A549 (cell line): ENCODE measurements at regions not wholly inside any gene's neighbourhood (a gene's known extent, or its start where the extent isn't known, plus 50 kb on each side); places are given as distances from the start of the nearest gene placed in this dataset.

Source experiments
- ATAC-seq, 2 experiments: fragments of 200-7000 bp in 1 of 2; fragments of >200 bp in 1 of 2; cut with Nextera tagmentation in 1 of 2; cut with Tn5 transposase in 1 of 2; 3 replicates each; pipeline versions ENCODE4 v1.8.0 to v1.9.1; 2018 to 2020; ENCODE audit warnings: mild to moderate bottlenecking in 1 of 2, moderate library complexity in 1 of 2
- CTCF ChIA-PET: fragments of 300-600 bp; sonication (Branson Sonifier 250); formaldehyde crosslinking; extraction: SDS; loops from one replicate; lab custom pipeline; 2021; ENCODE audit warnings: antibody characterized with exemption, inconsistent platforms; lab: Yijun Ruan, JAX
- POLR2A ChIA-PET: fragments of 350-600 bp; formaldehyde crosslinking; extraction: SDS; loops from one replicate; lab custom pipeline; 2021; ENCODE audit warnings: antibody characterized with exemption, inconsistent platforms; lab: Yijun Ruan, JAX
- DNase-seq, 2 experiments: peaks; one replicate each; pipeline versions ENCODE4 v3.0.0 to v3.0.0-alpha.2; 2011 to 2016; ENCODE audit warnings: low read depth in 1 of 2, low spot score in 1 of 2
- FAIRE-seq: peaks from 2 replicates; lab custom pipeline; 2011; peaks lifted over from hg19 to GRCh38; lab: Jason Lieb, UNC
- H3K27ac ChIP-seq, 2 experiments: fragments of >200 bp; sonication (Bioruptor Twin); formaldehyde crosslinking; 3 replicates each; pipeline ENCODE4 v1.5.1; 2016 to 2017
- H3K4me1 ChIP-seq: fragments of >200 bp; sonication (Bioruptor Twin); formaldehyde crosslinking; 3 replicates; pipeline ENCODE4 v1.6.1; 2016
- H3K4me2 ChIP-seq: fragments of >200 bp; sonication (Bioruptor Twin); formaldehyde crosslinking; 3 replicates; pipeline ENCODE4 v1.6.1; 2016
- H3K4me3 ChIP-seq: fragments of >200 bp; sonication (Bioruptor Twin); formaldehyde crosslinking; 3 replicates; pipeline ENCODE4 v1.5.1; 2016
- H3K9me3 ChIP-seq: fragments of >200 bp; sonication (Bioruptor Twin); formaldehyde crosslinking; 3 replicates; pipeline ENCODE4 v1.6.1; 2016
- CHD2 ChIP-seq: fragments of 150-350 bp; IDR thresholded peaks from 2 replicates; pipeline ENCODE4 v1.6.1; 2014; ENCODE audit warnings: low read length; ENCODE audit not compliant: partially characterized antibody
- EHF ChIP-seq: fragments of 250-450 bp; sonication (Bioruptor Pico); IDR thresholded peaks from 2 replicates; pipeline ENCODE4 v1.5.0; 2020; ENCODE audit warnings: mild to moderate bottlenecking
- GATA3 ChIP-seq: IDR thresholded peaks from 2 replicates; pipeline ENCODE4 v1.6.1; 2012; ENCODE audit warnings: borderline replicate concordance
- HOXB5 ChIP-seq: fragments of 250-450 bp; sonication (Bioruptor Pico); IDR thresholded peaks from 2 replicates; pipeline ENCODE4 v1.5.0; 2020; ENCODE audit warnings: mild to moderate bottlenecking, moderate library complexity
- JUNB ChIP-seq: fragments of >200 bp; sonication (Bioruptor Twin); formaldehyde crosslinking; IDR thresholded peaks from 2 replicates; pipeline ENCODE4 v1.6.1; 2016
- KDM5A ChIP-seq: fragments of 200-600 bp; sonication (generic); IDR thresholded peaks from 2 replicates; pipeline ENCODE4 v1.6.1; 2016; ENCODE audit warnings: antibody characterized with exemption, mild to moderate bottlenecking
- MAZ ChIP-seq: fragments of 150-350 bp; IDR thresholded peaks from 2 replicates; pipeline ENCODE4 v1.6.1; 2014; ENCODE audit warnings: antibody characterized with exemption, low read depth, low read length, borderline replicate concordance
- NPAS2 ChIP-seq: fragments of 250-450 bp; sonication (Bioruptor Pico); IDR thresholded peaks from 2 replicates; pipeline ENCODE4 v1.8.0; 2022; ENCODE audit warnings: mild to moderate bottlenecking, moderate library complexity, borderline replicate concordance
- POLR2A ChIP-seq: IDR thresholded peaks from 2 replicates; pipeline ENCODE4 v1.6.1; 2012; ENCODE audit warnings: mild to moderate bottlenecking, low read length
- POLR2AphosphoS2 ChIP-seq: conservative IDR thresholded peaks from 2 replicates; pipeline ENCODE4 v1.6.1; 2012; ENCODE audit warnings: low read length, improper control_type of control experiment, inconsistent platforms
- RAD21 ChIP-seq, 2 experiments: fragments of >200 bp in 1 of 2; sonication (Bioruptor Twin) in 1 of 2; formaldehyde crosslinking in 1 of 2; IDR thresholded peaks in 1 of 2; conservative IDR thresholded peaks in 1 of 2; 2 replicates in 1 of 2; 3 replicates in 1 of 2; pipeline ENCODE4 v1.6.1; 2012 to 2018; ENCODE audit warnings: inconsistent platforms in 1 of 2
- RCOR1 ChIP-seq: fragments of 150-350 bp; IDR thresholded peaks from 2 replicates; pipeline ENCODE4 v1.6.1; 2014; ENCODE audit warnings: antibody characterized with exemption, low read length, low read depth
- SMC3 ChIP-seq: fragments of >200 bp; sonication (Bioruptor Twin); formaldehyde crosslinking; IDR thresholded peaks from 3 replicates; pipeline ENCODE4 v1.6.1; 2018; ENCODE audit warnings: inconsistent platforms
- SREBF2 ChIP-seq: fragments of 450-650 bp; IDR thresholded peaks from 2 replicates; pipeline ENCODE4 v1.6.1; 2014; ENCODE audit warnings: mild to moderate bottlenecking, moderate library complexity
- WGBS: methylation state at CpG from one replicate; pipeline ENCODE4 v1.1.6; 2017; ENCODE audit errors: missing lambda C conversion rate; 5-methylcytosine and 5-hydroxymethylcytosine counted together
- TF ChIP-seq, protein P1 (sequence below): fragments of >200 bp; sonication (Bioruptor Twin); formaldehyde crosslinking; IDR thresholded peaks from 3 replicates; pipeline ENCODE4 v1.5.1; 2016
- TF ChIP-seq, protein P2 (sequence below): fragments of 450-650 bp; IDR thresholded peaks from 2 replicates; pipeline ENCODE4 v1.6.1; 2014; ENCODE audit warnings: antibody characterized with exemption
- TF ChIP-seq, protein P3 (sequence below): fragments of 150-350 bp; IDR thresholded peaks from 2 replicates; pipeline ENCODE4 v1.6.1; 2014; ENCODE audit warnings: low read depth, mild to moderate bottlenecking, low read length

DNA sequence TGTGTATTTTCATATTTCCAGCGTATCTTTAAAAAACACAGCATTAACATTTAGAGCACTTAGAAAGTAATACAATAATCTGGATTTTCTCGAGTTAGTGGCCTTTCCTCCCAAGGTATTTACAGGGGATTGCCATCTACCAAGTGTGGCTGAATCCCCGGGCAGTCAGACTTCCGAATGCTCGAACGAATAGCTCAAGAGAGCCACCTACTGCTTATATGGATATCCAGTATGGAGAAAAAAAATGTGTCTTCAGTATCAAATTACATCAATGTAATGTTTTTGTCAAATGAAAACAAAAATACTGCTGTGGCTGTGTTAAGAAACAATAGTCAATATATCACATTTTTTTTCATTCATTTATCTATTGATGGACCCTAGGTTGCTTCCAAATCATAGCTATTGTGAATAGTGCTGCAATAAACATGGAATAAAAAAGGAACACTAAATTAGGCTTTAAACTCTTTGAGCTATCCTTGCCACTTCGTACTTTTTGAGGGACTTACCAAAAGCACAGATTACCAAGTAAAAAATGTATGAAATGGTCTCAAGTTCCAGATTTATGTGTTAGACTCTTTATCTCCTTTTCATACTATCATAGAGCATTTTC lies 654.5 kb upstream of the PTCHD4 start (continued):
- TF ChIP-seq, protein P1, sequence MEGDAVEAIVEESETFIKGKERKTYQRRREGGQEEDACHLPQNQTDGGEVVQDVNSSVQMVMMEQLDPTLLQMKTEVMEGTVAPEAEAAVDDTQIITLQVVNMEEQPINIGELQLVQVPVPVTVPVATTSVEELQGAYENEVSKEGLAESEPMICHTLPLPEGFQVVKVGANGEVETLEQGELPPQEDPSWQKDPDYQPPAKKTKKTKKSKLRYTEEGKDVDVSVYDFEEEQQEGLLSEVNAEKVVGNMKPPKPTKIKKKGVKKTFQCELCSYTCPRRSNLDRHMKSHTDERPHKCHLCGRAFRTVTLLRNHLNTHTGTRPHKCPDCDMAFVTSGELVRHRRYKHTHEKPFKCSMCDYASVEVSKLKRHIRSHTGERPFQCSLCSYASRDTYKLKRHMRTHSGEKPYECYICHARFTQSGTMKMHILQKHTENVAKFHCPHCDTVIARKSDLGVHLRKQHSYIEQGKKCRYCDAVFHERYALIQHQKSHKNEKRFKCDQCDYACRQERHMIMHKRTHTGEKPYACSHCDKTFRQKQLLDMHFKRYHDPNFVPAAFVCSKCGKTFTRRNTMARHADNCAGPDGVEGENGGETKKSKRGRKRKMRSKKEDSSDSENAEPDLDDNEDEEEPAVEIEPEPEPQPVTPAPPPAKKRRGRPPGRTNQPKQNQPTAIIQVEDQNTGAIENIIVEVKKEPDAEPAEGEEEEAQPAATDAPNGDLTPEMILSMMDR, result peak; percentile 42; the same call in 2 of the 3 replicates
- TF ChIP-seq, protein P2, sequence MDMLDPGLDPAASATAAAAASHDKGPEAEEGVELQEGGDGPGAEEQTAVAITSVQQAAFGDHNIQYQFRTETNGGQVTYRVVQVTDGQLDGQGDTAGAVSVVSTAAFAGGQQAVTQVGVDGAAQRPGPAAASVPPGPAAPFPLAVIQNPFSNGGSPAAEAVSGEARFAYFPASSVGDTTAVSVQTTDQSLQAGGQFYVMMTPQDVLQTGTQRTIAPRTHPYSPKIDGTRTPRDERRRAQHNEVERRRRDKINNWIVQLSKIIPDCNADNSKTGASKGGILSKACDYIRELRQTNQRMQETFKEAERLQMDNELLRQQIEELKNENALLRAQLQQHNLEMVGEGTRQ, result no peak
- TF ChIP-seq RCOR1, result no peak
- TF ChIP-seq, all 56 proteins: peak for 3

DNA sequence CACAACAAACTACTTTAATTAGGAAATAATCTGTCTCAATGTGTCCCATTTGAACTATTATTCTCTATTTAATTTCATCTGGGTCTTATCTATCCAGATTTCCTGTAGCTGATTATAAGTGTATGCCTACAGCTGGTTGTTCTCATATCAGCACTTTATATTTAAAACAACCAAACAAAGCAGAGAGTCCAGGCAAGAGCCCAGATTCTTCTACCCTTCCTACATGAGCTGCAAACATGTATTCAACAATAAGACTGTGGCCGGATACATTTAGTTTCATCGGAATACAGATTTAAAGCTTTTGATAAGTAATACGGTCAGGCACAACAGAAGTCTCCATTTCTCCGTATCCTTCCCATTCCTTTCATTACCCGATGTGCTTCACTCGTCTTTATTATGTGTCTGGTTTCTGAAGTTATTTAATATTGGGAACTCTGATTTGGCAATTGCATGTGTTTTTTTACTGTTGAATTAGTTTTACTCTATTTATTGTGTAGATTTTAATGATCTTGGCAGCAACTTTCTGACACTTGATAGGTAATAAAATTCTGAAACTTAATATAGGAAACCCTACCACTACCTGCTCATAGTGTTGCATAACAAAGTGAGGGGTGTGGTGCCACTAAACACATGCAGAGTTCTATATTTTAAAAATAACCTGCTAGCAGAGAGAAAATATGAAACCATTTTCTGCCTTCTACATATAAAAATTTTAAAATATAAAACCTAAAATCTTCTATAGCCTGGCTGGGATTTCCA lies 653.5 kb upstream of the PTCHD4 start:
- DNase-seq, result no peak
- Histone ChIP-seq H3K9me3 (no peaks in the 10 kb centered on the region), H3K27ac (no peak overlapping the region), H3K4me3 (no peak overlapping the region), H3K4me1 (peaks cover 15% of the 10 kb centered on the region), H3K4me2 (no peak overlapping the region)
- ChIA-PET CTCF (interaction anchor here (0.8 to 1.8 kb wide), 2 partner anchors 259 to 977 kb away, joined by 3 to 5 read pairs; no protein-coding TSS in a partner anchor), POLR2A (no interaction called here)
- WGBS, result over 99% methylated on average over 6 of the region's 6 CpGs
- no peak for FAIRE-seq
- ATAC-seq, result no peak
- TF ChIP-seq KDM5A (no peak), SREBF2 (no peak), NPAS2 (CRISPR knock-in tag) (no peak)

GRCh38 chr6:48757661-48758060 lies 646.7 kb upstream of the PTCHD4 start:
- ATAC-seq, result no peak
- no peak overlapping the region for H3K4me2 ChIP-seq

DNA sequence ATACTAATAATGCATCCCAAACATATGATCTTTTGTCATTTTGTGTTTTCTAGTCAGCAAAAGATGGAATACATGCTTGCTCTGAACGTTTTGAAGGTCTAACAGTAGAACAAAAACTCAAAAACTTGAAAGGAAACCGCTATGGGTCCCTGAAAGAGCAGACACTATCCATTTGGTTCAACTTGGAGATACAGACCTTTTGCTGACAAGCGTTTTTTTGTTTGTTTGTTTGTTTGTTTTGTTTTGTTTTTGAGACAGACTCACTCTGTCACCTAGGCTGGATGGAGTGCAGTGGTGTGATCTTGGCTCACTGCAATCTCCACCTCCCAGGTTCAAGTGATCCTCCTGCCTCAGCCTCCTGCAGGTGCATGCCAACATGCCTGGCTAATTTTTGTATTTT lies 644.3 kb upstream of the PTCHD4 start:
- no peak overlapping the region for H3K4me2 ChIP-seq
- TF ChIP-seq HOXB5 (CRISPR knock-in tag) (no peak), MAZ (no peak)
- FAIRE-seq (no peak), DNase-seq (no peak), ATAC-seq (no peak)
- ChIA-PET CTCF (interaction anchor here (0.6 kb wide), 1 partner anchor 83 kb away, joined by 3 read pairs; no protein-coding TSS in a partner anchor), POLR2A (no interaction called here)
- H3K27ac ChIP-seq, result no peak overlapping the region
- 32% methylated on average over 3 of the region's 3 CpGs for WGBS
- no peak overlapping the region for H3K4me3 ChIP-seq
- H3K4me1 ChIP-seq, result no peaks in the 10 kb centered on the region
- H3K9me3 ChIP-seq, result no peaks in the 10 kb centered on the region

More at GRCh38 chr6:48757661-48758060, 646.7 kb upstream of the PTCHD4 start:
- DNase-seq (no peak), FAIRE-seq (no peak)
- ChIA-PET POLR2A (no interaction called here), CTCF (no interaction called here)
- H3K4me1 ChIP-seq, result no peaks in the 10 kb centered on the region
- 0% methylated on average over 1 of the region's 1 CpG for WGBS
- no peak overlapping the region for H3K4me3 ChIP-seq
- H3K27ac ChIP-seq, result no peak overlapping the region
- TF ChIP-seq EHF (no peak), JUNB (no peak), SMC3 (no peak), POLR2A (no peak), POLR2AphosphoS2 (no peak), RAD21 (conservative IDR thresholded peaks at IDR 0.05 in 1 of 2, IDR thresholded peaks at IDR 0.05 in 1 of 2) (no peak), CHD2 (no peak), GATA3 (no peak)
- TF ChIP-seq, protein P3, sequence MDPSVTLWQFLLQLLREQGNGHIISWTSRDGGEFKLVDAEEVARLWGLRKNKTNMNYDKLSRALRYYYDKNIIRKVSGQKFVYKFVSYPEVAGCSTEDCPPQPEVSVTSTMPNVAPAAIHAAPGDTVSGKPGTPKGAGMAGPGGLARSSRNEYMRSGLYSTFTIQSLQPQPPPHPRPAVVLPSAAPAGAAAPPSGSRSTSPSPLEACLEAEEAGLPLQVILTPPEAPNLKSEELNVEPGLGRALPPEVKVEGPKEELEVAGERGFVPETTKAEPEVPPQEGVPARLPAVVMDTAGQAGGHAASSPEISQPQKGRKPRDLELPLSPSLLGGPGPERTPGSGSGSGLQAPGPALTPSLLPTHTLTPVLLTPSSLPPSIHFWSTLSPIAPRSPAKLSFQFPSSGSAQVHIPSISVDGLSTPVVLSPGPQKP, result no peak
- TF ChIP-seq, all 56 proteins: peak for 0
- H3K9me3 ChIP-seq, result no peaks in the 10 kb centered on the region
